Ectodermal cell (in vitro differentiated cells): ENCODE measurements at regions not wholly inside any gene's neighbourhood (a gene's known extent, or its start where the extent isn't known, plus 50 kb on each side); places are given as distances from the start of the nearest gene placed in this dataset.
"Not testable (repeated sequence)": the region's sequence is repeated elsewhere in the genome, so short reads cannot be mapped to it uniquely, and the experiment has no call there.

Source experiments
- H3K27ac ChIP-seq: 2 replicates; pipeline ENCODE4 v1.7.0; 2013; ENCODE audit warnings: mild to moderate bottlenecking, low read depth, low read length; ENCODE audit not compliant: insufficient read depth, poor library complexity, severe bottlenecking
- H3K27me3 ChIP-seq: 2 replicates; pipeline ENCODE4 v1.7.0; 2013; ENCODE audit warnings: mild to moderate bottlenecking, low read length; ENCODE audit not compliant: insufficient read depth, control insufficient read depth, poor library complexity, severe bottlenecking
- H3K36me3 ChIP-seq: one replicate; pipeline ENCODE4 v1.7.0; 2013; ENCODE audit warnings: low read length; ENCODE audit not compliant: control insufficient read depth, insufficient read depth
- H3K4me1 ChIP-seq: one replicate; pipeline ENCODE4 v1.7.0; 2013; ENCODE audit warnings: low read length; ENCODE audit not compliant: control insufficient read depth, insufficient read depth
- H3K4me3 ChIP-seq: 2 replicates; pipeline ENCODE4 v1.7.0; 2013; ENCODE audit warnings: low read depth, low read length, control low read depth; ENCODE audit not compliant: insufficient read depth
- H3K9me3 ChIP-seq: 2 replicates; pipeline ENCODE4 v1.7.0; 2013; ENCODE audit warnings: mild to moderate bottlenecking, low read length, moderate library complexity; ENCODE audit not compliant: control insufficient read depth
- WGBS, 2 experiments: methylation state at CpG; one replicate each; pipeline ENCODE4 v1.1.7; 2013; ENCODE audit warnings: missing lambda C conversion rate in 2 of 2; 5-methylcytosine and 5-hydroxymethylcytosine counted together

GRCh38 chr2:111567233-111567632 is 316.8 kb downstream of the ANAPC1 start:
- not testable (repeated sequence) for H3K27me3 ChIP-seq, H3K27ac ChIP-seq, H3K4me1 ChIP-seq, H3K36me3 ChIP-seq, H3K4me3 ChIP-seq, H3K9me3 ChIP-seq
- WGBS, 2 experiments = 100% methylated on average over 1 to 3 of the region's 5 CpGs

GRCh38 chr2:111569356-111570199 is 314.4 kb downstream of the ANAPC1 start:
- not testable (repeated sequence) for H3K4me3 ChIP-seq, H3K36me3 ChIP-seq, H3K27me3 ChIP-seq, H3K4me1 ChIP-seq, H3K9me3 ChIP-seq, H3K27ac ChIP-seq
- 98% methylated on average over 3 of the region's 5 CpGs; no CpG with 5 or more reads in 1 of the 2 experiments for WGBS, 2 experiments

GRCh38 chr2:111570300-111571114 is 313.5 kb downstream of the ANAPC1 start:
- not testable (repeated sequence) for H3K36me3 ChIP-seq, H3K4me3 ChIP-seq, H3K27ac ChIP-seq, H3K4me1 ChIP-seq, H3K9me3 ChIP-seq, H3K27me3 ChIP-seq
- 79 to 91% methylated on average over 3 to 4 of the region's 9 CpGs for WGBS, 2 experiments

GRCh38 chr2:111574803-111575202 is 309.2 kb downstream of the ANAPC1 start:
- H3K4me3 ChIP-seq, H3K4me1 ChIP-seq, H3K36me3 ChIP-seq, H3K9me3 ChIP-seq, H3K27ac ChIP-seq, H3K27me3 ChIP-seq: not testable (repeated sequence)
- WGBS, 2 experiments = 91 to 92% methylated on average over 4 of the region's 4 CpGs

GRCh38 chr2:111577154-111577885 is 306.7 kb downstream of the ANAPC1 start:
- WGBS, 2 experiments = 85 to 92% methylated on average over 7 to 14 of the region's 18 CpGs
- H3K27me3 ChIP-seq, H3K36me3 ChIP-seq, H3K4me1 ChIP-seq, H3K4me3 ChIP-seq, H3K9me3 ChIP-seq, H3K27ac ChIP-seq: not testable (repeated sequence)

- not testable (repeated sequence) for H3K9me3 ChIP-seq, H3K36me3 ChIP-seq, H3K4me3 ChIP-seq, H3K4me1 ChIP-seq, H3K27ac ChIP-seq, H3K27me3 ChIP-seq
- 90 to 91% methylated on average over 7 of the region's 10 CpGs for WGBS, 2 experiments
Measured at GRCh38 chr2:111579500-111580134, 304.4 kb downstream of the ANAPC1 start.

- not testable (repeated sequence) for H3K4me3 ChIP-seq, H3K27ac ChIP-seq, H3K27me3 ChIP-seq, H3K4me1 ChIP-seq, H3K9me3 ChIP-seq, H3K36me3 ChIP-seq
- no CpG with 5 or more reads among the region's 6 CpGs for WGBS, 2 experiments
Measured at GRCh38 chr2:111580616-111581015, 303.4 kb downstream of the ANAPC1 start.

GRCh38 chr2:111582090-111582489 is 301.9 kb downstream of the ANAPC1 start:
- H3K27me3 ChIP-seq, H3K36me3 ChIP-seq, H3K4me3 ChIP-seq, H3K27ac ChIP-seq, H3K9me3 ChIP-seq, H3K4me1 ChIP-seq: not testable (repeated sequence)
- WGBS, 2 experiments = 88 to 89% methylated on average over 6 of the region's 6 CpGs

GRCh38 chr2:111583480-111583879 is 300.5 kb downstream of the ANAPC1 start:
- H3K4me1 ChIP-seq, H3K27ac ChIP-seq, H3K4me3 ChIP-seq, H3K36me3 ChIP-seq, H3K27me3 ChIP-seq, H3K9me3 ChIP-seq: not testable (repeated sequence)
- WGBS, 2 experiments = no CpG with 5 or more reads among the region's 3 CpGs

GRCh38 chr2:111584540-111584939 is 299.5 kb downstream of the ANAPC1 start:
- H3K27ac ChIP-seq, H3K9me3 ChIP-seq, H3K4me3 ChIP-seq, H3K36me3 ChIP-seq, H3K4me1 ChIP-seq, H3K27me3 ChIP-seq: not testable (repeated sequence)
- WGBS, 2 experiments = 83% methylated on average over 1 of the region's 2 CpGs; no CpG with 5 or more reads in 1 of the 2 experiments
